ENCODE measurements at regions not wholly inside any gene's neighbourhood (a gene's known extent, or its start where the extent isn't known, plus 50 kb on each side); places are given as distances from the start of the nearest gene placed in this dataset.

DNA sequence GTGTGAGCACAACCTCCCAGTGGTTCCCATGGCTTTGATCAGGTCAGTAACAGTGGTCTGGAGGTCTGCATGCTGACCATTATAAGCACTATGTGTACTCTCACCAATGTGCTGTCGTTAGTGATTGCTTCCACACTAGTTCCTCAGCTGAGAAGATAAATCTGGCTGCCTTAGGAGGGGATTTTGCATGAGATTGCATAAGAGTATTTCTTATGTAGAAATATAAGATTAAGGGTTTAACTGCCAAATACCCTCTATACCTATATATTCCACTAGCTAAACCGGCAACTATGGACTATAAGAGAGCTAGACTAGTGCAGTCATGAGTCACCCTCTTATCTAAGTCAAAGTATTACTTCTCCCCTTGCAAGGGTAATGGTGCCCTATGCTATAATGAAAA is 580.2 kb downstream of the CDH11 start:
- no peak for DNase-seq (ENCODE audit: low read depth, low spot score)

DNA sequence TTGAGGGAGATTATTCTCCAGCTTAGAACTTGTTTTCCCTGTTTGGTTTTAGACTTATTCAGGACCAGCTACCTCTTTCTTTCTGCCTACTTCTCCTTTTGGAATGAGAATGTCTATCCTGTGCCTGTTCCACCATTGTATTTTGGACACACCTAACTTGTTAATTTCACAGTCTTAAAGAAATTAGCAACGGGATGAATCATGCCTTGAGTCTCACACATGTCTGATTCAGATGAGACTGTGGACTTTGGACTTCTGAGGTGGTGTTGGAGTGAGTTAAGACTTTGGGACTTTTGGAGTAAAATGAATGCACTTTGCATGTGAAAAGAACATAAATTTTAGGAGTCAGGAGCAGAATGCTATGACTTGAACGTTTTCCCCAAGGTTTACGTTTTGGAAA is 581.4 kb downstream of the CDH11 start:
- DNase-seq (ENCODE audit: low read depth, low spot score), result no peak

DNA sequence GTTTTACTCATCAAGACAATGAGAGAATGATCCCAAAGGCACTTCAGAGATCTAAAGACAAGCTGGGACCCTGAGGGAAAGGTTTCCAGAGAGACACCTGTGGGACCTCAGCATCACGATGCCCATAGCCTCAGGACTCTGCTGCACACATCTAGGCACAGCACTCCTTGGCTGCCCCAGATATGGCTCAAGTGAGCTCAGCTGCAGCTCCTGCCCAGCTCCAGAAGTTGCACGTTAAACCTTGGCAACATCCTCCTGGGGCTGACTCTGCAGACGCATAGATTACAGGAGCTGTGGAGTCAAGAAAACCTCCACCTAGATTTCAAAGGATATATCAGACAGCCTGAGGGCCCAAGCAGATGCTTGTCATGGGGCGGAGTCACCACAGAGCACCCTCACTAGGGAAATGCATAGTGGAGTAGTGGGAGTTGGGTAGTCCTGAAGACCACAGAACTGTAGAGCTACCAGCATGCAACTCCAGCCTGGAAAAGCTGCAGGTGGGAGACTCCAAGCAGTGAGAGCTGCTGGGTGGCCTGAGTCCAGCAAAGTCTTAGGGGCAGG is 582.0 kb downstream of the CDH11 start:
- DNase-seq (ENCODE audit: low read depth, low spot score), result no peak

DNA sequence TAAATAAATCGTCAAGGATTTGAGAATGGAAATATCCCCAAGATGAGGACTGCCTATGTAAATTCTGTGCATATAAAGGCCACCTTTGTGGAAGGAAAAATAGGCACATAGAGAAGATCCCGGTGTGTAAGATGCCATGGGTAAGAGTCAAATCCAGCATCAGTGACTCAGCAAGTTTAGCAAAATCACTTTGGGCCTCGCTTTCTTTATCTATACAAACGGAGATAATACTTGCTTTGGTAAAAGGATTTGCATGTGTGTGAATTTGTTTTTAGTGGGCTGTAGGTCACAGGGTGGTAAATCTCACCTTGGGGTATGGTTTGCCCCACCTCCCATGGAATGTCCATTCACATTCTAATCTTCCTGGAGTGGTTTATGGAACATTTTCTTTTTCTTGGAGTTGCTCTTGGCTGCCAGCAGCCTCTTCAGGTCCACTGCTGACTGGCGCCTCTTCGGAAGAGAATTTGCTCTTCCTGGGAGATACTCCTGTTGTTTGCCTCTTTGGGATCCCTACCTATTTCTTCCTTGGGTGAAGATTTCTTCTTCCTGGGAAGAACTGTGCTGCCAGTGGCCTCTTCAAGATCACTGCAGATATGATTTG is 587.6 kb downstream of the CDH11 start:
- no peak for DNase-seq (ENCODE audit: low read depth, low spot score)

DNA sequence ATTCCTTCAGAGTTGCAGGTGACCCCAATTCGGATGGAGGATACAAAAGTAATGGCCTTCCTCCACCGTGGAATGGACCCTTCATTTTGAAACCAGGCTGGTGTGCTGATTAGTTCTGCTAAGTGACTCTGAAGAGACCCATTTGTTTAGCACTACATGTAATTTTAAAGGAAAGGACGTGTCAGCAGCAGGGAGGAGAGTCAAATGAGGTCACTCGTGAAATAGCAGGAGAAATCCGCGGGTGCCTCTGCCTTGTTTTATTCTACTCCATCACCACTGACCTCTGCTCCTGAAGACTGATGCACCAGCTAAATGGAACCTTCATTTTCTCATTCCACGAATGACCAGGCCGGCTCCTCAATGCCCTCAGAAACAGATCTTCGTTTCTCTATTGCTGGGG is 589.2 kb downstream of the CDH11 start:
- no peak for DNase-seq (ENCODE audit: low read depth, low spot score)

GRCh38 chr16:64532117-64532516 is 589.7 kb downstream of the CDH11 start:
- no peak for DNase-seq (ENCODE audit: low read depth, low spot score)

GRCh38 chr16:64531401-64531800 is 590.5 kb downstream of the CDH11 start:
- no peak for DNase-seq (ENCODE audit: low read depth, low spot score)

GRCh38 chr16:64522548-64522947 is 599.3 kb downstream of the CDH11 start:
- no peak for DNase-seq (ENCODE audit: low read depth, low spot score)

DNA sequence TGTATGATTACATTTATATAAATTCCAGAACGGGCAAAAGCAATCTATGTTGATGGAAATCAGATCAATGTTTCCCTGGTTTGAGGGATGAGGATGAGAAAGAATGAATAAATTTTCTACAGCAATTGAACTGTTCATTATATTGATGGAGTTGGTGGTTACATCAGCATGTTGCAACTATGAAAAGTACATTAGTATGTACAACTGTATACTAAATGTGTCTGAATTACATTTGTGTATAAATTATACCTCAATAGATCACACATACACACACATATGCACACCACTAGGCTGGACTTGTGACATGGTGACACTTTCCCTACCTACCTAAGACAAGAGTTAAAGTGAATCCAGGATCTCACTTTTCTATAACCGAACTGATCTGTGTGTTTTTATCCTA is 608.0 kb downstream of the CDH11 start:
- no peak for DNase-seq (ENCODE audit: low read depth, low spot score)

DNA sequence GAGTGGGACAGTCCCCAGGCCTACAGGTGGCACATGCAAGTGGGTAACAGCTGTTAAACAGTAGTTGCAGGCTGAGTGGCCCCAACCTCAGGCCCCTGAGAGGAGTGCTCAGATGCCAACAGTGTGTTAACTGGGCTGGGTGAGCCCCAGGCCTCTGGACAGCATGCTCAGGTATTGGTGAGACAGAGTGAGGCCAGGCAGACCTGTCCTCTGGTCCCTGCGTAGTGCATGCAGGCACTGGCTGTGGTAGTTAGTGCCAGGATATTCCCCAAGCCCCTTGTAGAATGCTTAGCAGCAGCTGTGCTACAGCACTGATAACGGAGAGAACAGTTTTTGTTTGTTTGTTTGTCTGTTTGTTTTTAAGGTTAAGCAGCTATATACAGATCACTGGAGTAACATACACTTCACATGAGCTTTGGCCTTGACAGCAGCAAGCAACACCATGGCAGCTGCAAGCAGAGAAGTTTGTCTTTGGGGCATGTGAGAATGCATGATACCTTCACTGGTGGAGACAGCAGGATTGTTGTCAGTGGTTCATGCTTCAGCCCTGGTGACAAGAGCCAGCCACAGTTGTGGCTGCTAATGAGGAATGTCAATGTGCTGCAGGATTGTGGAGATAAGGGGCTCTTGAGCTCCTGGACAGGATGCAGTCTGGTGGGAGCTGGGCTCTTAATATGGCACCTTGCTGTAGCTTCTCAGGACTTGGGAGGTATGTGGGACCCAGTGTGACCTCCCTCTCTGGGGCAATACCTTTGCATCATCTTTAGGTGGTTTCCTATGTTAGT is 614.4 kb downstream of the CDH11 start:
- no peak for DNase-seq (ENCODE audit: low read depth, low spot score)

DNA sequence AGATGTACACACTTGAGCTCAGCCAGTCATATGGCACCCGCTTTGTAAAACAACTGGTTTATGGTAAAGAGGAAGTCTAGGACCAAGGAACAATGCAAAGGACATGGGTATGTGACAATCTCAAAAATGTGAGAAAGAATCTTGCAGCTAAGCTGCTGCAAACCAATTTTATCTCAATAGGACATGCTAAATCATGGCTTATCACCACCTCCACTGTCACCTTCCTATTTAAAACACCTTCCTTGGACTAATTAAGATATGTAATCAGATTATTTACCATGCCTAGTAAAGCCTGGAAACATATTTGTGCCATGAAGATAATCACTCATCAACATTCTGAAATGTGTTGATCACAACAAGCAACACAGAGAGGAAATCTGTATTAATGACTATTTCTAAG is 622.7 kb downstream of the CDH11 start:
- no peak for DNase-seq (ENCODE audit: low read depth, low spot score)

- no peak for DNase-seq (ENCODE audit: low read depth, low spot score)
Measured at GRCh38 chr16:64498363-64498762, 623.5 kb downstream of the CDH11 start.

DNA sequence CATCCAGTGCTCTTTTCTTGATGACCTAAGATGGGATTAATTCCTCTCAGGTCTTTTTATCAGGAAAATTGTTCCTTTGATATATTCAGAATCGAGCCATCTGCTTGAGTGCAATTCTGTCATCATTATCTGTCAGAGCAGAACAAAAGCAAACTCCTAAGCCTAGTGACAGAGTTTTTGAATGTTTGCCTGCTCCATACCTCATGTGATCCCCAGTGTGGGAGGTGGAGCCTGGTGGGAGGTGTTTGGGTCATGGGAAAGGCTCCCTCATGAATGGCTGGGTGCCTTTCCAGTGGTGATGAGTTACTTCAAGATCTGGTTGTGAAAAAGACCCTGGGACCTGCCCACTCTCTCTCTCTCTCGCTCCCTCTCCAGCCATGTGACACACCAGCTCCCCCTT is 628.2 kb downstream of the CDH11 start:
- DNase-seq (ENCODE audit: low read depth, low spot score), result no peak

DNA sequence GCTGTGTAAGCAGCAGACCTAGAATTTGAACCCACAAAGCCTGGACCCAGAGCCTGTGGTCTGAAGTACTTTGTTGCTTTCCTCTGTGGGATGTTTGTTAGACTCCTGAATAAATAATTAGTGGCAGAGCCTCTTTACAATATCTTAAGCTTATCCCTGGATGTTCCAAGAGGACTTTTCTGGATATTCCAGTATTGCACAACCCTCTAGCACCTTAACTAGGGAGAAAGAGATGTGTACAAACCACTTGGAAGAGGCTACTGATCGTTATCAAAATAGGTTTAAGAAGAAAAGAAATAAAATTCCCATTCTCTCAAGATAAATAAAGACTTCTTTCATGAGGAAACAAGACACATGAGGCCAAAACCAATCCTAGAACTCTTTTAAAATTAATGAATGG is 632.4 kb downstream of the CDH11 start:
- no peak for DNase-seq (ENCODE audit: low read depth, low spot score)

DNA sequence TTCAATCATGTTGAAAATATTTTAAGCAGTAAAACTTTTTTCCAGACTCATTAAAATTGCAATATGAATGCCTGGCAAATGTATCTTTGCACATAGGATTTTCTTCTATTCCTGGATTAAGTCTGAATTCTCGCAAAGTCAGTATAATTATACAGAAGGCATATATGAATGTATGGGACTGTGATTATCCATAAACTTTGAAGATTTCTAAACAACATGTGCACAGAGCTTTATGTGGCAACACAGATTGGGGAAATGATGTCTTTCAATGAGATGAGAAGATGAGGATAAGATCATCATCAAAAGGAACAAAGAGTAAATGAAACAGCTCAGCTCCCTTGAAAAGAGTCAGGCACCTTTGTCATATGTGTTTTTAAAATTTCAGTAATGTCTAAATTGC is 635.3 kb downstream of the CDH11 start:
- no peak for DNase-seq (ENCODE audit: low read depth, low spot score)

- DNase-seq (ENCODE audit: low read depth, low spot score), result no peak
Measured at GRCh38 chr16:64481497-64481896, 640.4 kb downstream of the CDH11 start.

DNA sequence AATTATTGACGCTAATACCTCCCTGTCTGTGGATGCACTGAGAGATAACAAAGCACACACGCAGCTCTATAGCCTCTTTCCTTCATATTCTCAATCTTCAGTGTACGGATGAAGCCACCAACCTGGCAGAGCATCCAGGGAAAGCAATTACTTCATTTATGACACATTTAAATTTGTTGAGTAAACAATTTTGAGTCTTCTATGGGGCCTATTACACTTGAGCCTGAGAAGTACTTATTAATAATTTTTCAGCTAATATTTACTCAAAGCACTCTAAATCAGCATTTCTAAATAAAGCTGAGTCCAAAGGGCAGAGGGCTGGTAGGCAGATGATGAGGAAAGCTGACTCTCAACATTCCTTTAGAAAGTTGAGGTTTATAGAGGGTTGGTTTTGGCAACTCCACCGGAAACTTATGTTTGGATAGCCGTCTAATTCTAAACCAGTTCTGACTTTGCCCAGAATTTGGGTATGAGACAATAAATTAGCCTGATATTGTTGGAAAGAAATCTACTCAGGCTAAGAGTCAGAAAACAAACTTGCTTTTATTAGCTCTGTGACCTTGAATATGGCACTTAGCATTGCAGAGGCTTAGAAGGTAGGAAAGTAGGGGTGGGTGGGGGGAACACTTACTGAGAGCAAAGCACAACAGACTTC is 643.5 kb downstream of the CDH11 start:
- peak; percentile 48 for DNase-seq (ENCODE audit: low read depth, low spot score)

GRCh38 chr16:64475627-64476351 is 646.1 kb downstream of the CDH11 start:
- no peak for DNase-seq (ENCODE audit: low read depth, low spot score)

DNA sequence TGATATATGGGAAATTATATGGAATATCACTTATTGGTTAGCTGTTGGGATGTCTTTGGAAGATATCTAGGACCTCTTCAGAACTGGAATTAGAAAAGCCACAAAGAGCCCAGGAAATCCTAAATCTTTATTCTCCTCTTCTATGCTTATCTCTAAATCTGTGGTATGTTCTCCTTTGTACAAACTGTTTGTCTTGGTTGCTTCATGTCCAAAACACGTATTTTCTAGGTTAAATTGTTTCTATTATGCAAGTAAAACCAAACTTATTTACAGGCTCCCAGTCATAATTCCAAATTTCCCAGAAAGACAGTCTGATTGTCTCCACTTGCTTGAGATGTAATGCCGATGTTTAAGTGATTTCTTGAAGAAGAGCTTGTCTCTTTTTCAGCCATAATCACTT is 650.9 kb downstream of the CDH11 start:
- no peak for DNase-seq (ENCODE audit: low read depth, low spot score)

GRCh38 chr16:64469906-64470702 is 651.8 kb downstream of the CDH11 start:
- DNase-seq (ENCODE audit: low read depth, low spot score), result no peak

- no peak for DNase-seq (ENCODE audit: low read depth, low spot score)
Measured at GRCh38 chr16:64469351-64469750, 652.5 kb downstream of the CDH11 start.
